GM12878 (cell line): ENCODE measurements at regions not wholly inside any gene's neighbourhood (a gene's known extent, or its start where the extent isn't known, plus 50 kb on each side); places are given as distances from the start of the nearest gene placed in this dataset.

Experiments
- CTCF ChIP-seq, 3 experiments: IDR thresholded peaks in 2 of 3; conservative IDR thresholded peaks in 1 of 3; 2 replicates each; pipeline ENCODE4 v1.5.1; 2011; ENCODE audit warnings: low read depth in 3 of 3, low read length in 3 of 3, mild to moderate bottlenecking in 3 of 3, control low read depth in 2 of 3, moderate library complexity in 2 of 3, inconsistent platforms in 1 of 3, mixed read lengths in 1 of 3; ENCODE audit not compliant: control insufficient read depth in 2 of 3, insufficient read depth in 1 of 3; ENCODE audit errors: extremely low read depth in 1 of 3
- EGR1 ChIP-seq, 2 experiments: IDR thresholded peaks; 1 replicate in 1 of 2; 2 replicates in 1 of 2; pipeline ENCODE4 v1.6.1; 2011 to 2012; ENCODE audit warnings: low read depth in 2 of 2, low read length in 2 of 2, borderline replicate concordance in 1 of 2, mild to moderate bottlenecking in 1 of 2, moderate library complexity in 1 of 2
- EZH2 ChIP-seq: IDR thresholded peaks from 2 replicates; pipeline ENCODE4 v1.6.1; 2012; ENCODE audit warnings: low read depth, mild to moderate bottlenecking, control low read depth, inconsistent platforms, low read length, borderline replicate concordance; ENCODE audit not compliant: control insufficient read depth
- MAX ChIP-seq: IDR thresholded peaks from 2 replicates; pipeline ENCODE4 v1.6.1; 2012; ENCODE audit warnings: low read depth, low read length, improper control_type of control experiment
- MEF2A ChIP-seq: IDR thresholded peaks from 2 replicates; pipeline ENCODE4 v1.6.1; 2011; ENCODE audit warnings: low read depth, mild to moderate bottlenecking, low read length, moderate library complexity; ENCODE audit not compliant: insufficient read depth
- NR2F1 ChIP-seq: fragments of 450-650 bp; conservative IDR thresholded peaks from 2 replicates; pipeline ENCODE4 v1.6.1; 2017; ENCODE audit warnings: mild to moderate bottlenecking
- SP1 ChIP-seq: IDR thresholded peaks from one replicate; pipeline ENCODE4 v1.6.1; 2011; ENCODE audit warnings: low read depth, low read length
- SREBF2 ChIP-seq: IDR thresholded peaks from 2 replicates; pipeline ENCODE4 v1.6.1; 2012; ENCODE audit warnings: mild to moderate bottlenecking, low read length
- TCF7 ChIP-seq: IDR thresholded peaks from 2 replicates; pipeline ENCODE4 v1.6.1; 2014; ENCODE audit warnings: antibody characterized with exemption, borderline replicate concordance
- ZNF274 ChIP-seq: IDR thresholded peaks from one replicate; pipeline ENCODE4 v1.8.0; 2011; ENCODE audit not compliant: insufficient read length, insufficient read depth

- TF ChIP-seq NR2F1 (no peak), CTCF (IDR thresholded peaks at IDR 0.05 in 2 of 3, conservative IDR thresholded peaks at IDR 0.05 in 1 of 3; ENCODE audit: control insufficient read depth in 2 of 3, extremely low read depth in 1 of 3, insufficient read depth in 1 of 3, low read depth in 3 of 3, low read length in 3 of 3) (no peak), MEF2A (no peak), MAX (no peak), EGR1 (IDR thresholded peaks at IDR 0.05; ENCODE audit: borderline replicate concordance in 1 of 2, low read depth in 2 of 2, low read length in 2 of 2) (no peak), ZNF274 (no peak), SREBF2 (no peak), SP1 (no peak), EZH2 (no peak), TCF7 (no peak)
These were observed 188.0 kb downstream of the ENGASE start for GRCh38 chr17:79262624-79263023.
